HL-60 (cell line): ENCODE measurements at regions not wholly inside any gene's neighbourhood (a gene's known extent, or its start where the extent isn't known, plus 50 kb on each side); places are given as distances from the start of the nearest gene placed in this dataset.

ENCODE experiments used
- DNase-seq, 2 experiments: peaks; one replicate each; pipeline ENCODE4 v3.0.0-alpha.2; 2010 to 2020; ENCODE audit warnings: low read depth in 1 of 2, low spot score in 1 of 2
- H3K27ac ChIP-seq: fragments of 250-450 bp; sonication (Bioruptor Pico); replicated peaks from 2 replicates; pipeline ENCODE4 v1.5.1; 2020; ENCODE audit warnings: mild to moderate bottlenecking, moderate library complexity
- H3K27me3 ChIP-seq: fragments of 250-450 bp; sonication (Bioruptor Pico); 2 replicates; pipeline ENCODE4 v1.5.1; 2021; ENCODE audit warnings: mild to moderate bottlenecking, moderate library complexity; ENCODE audit not compliant: insufficient read depth, poor library complexity, severe bottlenecking
- H3K4me3 ChIP-seq: replicated peaks from 2 replicates; pipeline ENCODE4 v1.5.1; 2011; ENCODE audit warnings: mild to moderate bottlenecking, control low read depth, low read length; ENCODE audit not compliant: insufficient read depth
- GABPA ChIP-seq: IDR thresholded peaks from 2 replicates; pipeline ENCODE4 v1.6.1; 2012; ENCODE audit warnings: low read depth
- POLR2AphosphoS5 ChIP-seq: IDR thresholded peaks from 2 replicates; pipeline ENCODE4 v1.6.1; 2012; ENCODE audit warnings: low read depth
- SPI1 ChIP-seq: IDR thresholded peaks from 2 replicates; pipeline ENCODE4 v1.6.1; 2012; ENCODE audit warnings: low read depth, mild to moderate bottlenecking, borderline replicate concordance
- TF ChIP-seq, protein P1 (sequence below): IDR thresholded peaks from 2 replicates; pipeline ENCODE4 v1.6.1; 2012; ENCODE audit warnings: low read depth; ENCODE audit not compliant: insufficient replicate concordance
- TF ChIP-seq, protein P2 (sequence below): IDR thresholded peaks from one replicate; pipeline ENCODE4 v1.5.1; 2011; ENCODE audit warnings: low read length, control low read depth, inconsistent platforms; ENCODE audit not compliant: insufficient read depth

GRCh38 chr9:86459599-86460155, 105.5 kb upstream of the TUT7 start:
- no peak overlapping the region for H3K4me3 ChIP-seq
- DNase-seq, result no peak
- H3K27ac ChIP-seq, result no peak overlapping the region
- no peaks in the 10 kb centered on the region for H3K27me3 ChIP-seq
- TF ChIP-seq, protein P1, sequence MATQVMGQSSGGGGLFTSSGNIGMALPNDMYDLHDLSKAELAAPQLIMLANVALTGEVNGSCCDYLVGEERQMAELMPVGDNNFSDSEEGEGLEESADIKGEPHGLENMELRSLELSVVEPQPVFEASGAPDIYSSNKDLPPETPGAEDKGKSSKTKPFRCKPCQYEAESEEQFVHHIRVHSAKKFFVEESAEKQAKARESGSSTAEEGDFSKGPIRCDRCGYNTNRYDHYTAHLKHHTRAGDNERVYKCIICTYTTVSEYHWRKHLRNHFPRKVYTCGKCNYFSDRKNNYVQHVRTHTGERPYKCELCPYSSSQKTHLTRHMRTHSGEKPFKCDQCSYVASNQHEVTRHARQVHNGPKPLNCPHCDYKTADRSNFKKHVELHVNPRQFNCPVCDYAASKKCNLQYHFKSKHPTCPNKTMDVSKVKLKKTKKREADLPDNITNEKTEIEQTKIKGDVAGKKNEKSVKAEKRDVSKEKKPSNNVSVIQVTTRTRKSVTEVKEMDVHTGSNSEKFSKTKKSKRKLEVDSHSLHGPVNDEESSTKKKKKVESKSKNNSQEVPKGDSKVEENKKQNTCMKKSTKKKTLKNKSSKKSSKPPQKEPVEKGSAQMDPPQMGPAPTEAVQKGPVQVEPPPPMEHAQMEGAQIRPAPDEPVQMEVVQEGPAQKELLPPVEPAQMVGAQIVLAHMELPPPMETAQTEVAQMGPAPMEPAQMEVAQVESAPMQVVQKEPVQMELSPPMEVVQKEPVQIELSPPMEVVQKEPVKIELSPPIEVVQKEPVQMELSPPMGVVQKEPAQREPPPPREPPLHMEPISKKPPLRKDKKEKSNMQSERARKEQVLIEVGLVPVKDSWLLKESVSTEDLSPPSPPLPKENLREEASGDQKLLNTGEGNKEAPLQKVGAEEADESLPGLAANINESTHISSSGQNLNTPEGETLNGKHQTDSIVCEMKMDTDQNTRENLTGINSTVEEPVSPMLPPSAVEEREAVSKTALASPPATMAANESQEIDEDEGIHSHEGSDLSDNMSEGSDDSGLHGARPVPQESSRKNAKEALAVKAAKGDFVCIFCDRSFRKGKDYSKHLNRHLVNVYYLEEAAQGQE, result no peak
- no peak for TF ChIP-seq GABPA
- TF ChIP-seq, protein P2, sequence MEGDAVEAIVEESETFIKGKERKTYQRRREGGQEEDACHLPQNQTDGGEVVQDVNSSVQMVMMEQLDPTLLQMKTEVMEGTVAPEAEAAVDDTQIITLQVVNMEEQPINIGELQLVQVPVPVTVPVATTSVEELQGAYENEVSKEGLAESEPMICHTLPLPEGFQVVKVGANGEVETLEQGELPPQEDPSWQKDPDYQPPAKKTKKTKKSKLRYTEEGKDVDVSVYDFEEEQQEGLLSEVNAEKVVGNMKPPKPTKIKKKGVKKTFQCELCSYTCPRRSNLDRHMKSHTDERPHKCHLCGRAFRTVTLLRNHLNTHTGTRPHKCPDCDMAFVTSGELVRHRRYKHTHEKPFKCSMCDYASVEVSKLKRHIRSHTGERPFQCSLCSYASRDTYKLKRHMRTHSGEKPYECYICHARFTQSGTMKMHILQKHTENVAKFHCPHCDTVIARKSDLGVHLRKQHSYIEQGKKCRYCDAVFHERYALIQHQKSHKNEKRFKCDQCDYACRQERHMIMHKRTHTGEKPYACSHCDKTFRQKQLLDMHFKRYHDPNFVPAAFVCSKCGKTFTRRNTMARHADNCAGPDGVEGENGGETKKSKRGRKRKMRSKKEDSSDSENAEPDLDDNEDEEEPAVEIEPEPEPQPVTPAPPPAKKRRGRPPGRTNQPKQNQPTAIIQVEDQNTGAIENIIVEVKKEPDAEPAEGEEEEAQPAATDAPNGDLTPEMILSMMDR, result no peak
- TF ChIP-seq POLR2AphosphoS5, result no peak

DNA sequence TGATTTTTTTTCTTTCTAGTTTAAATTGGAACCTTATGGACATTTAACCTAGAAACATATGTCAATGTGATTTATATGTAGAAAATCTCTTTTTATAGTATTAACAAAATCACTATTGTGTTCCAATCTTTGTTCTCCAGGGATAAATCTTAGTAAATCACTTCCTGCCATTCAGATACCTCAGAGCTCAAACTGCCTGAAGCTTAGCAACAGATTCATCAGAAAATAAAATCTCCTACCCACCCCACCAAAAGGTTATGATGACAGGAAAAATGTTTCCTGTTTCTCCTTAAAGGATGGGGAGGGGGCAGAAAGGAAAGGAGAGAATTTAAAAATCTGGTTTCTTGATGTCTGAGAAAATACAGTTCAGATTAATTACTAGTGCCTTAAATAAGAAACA, 105.0 kb upstream of the TUT7 start:
- no peaks in the 10 kb centered on the region for H3K27me3 ChIP-seq
- TF ChIP-seq SPI1 (no peak), GABPA (no peak), POLR2AphosphoS5 (no peak)
- TF ChIP-seq, protein P1, result no peak
- TF ChIP-seq, protein P2, result no peak
- no peak overlapping the region for H3K4me3 ChIP-seq
- no peak for DNase-seq
- no peak overlapping the region for H3K27ac ChIP-seq

- Histone ChIP-seq H3K27me3 (no peaks in the 10 kb centered on the region), H3K27ac (no peak overlapping the region), H3K4me3 (no peak overlapping the region)
- TF ChIP-seq SPI1 (no peak), GABPA (no peak), POLR2AphosphoS5 (no peak)
- TF ChIP-seq, protein P1, result no peak
- TF ChIP-seq, protein P2, result no peak
- DNase-seq, result no peak
Observed at GRCh38 chr9:86458191-86458855, 104.1 kb upstream of the TUT7 start.
